ENCODE measurements at regions not wholly inside any gene's neighbourhood (a gene's known extent, or its start where the extent isn't known, plus 50 kb on each side); places are given as distances from the start of the nearest gene placed in this dataset.

DNA sequence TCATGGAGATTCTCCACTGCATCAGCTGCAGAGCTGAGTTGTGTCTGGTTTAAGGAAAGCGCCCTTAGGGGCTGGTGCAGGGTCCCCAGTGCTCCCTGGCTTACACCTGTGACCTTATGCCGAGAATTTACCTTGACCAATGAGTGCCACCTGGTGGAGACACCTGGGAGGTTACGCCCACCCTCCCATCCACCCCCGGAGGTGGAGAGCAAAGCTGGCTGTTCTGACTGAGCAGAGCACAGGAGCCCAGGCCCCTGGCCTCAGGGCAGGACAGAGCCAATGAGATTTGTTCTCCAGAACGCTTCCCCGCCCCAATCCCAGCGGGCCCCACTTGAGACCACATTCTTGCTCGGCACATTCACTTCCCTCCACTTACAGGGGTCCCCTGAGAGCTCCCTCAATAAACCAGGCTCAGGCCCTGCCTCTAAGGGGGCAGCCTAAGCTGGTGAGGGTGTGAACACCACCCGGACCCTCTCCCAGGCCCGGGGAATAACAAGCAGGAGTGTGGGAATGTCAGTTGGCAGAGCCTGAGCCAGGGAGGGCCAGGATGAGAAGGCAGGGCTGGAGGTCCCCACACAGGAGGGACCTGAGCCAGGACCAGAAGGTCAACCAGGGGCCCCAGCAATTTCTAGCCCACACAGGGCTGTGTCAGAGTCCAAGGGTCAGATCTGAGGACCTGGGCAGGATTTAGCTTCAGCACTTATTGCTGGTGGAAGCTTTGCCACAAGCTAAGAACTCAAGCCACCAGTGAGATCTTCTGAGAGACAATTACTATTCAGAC lies 117.1 kb downstream of the TPRA1 start:
- no peak overlapping the region for H3K23ac ChIP-seq (ENCODE audit: insufficient read length, low read depth, low read length)
- H3K18ac ChIP-seq (ENCODE audit: insufficient read length, low read depth, low read length) = no peak overlapping the region
- no peak overlapping the region for H2AFZ ChIP-seq (ENCODE audit: low read length)
- H2BK20ac ChIP-seq (ENCODE audit: low read depth, low read length, poor library complexity, severe bottlenecking) = no peak overlapping the region
- peaks cover under 1 to 1% of the 10 kb centered on the region in 2 experiments for H3K9me3 Mint-ChIP-seq
- no peak overlapping the region for H2BK120ac ChIP-seq (ENCODE audit: low read depth, low read length, poor library complexity, severe bottlenecking)
- H3K36me3 Mint-ChIP-seq (ENCODE audit: insufficient read depth in 1 of 3, low read depth in 3 of 3) = peaks cover 0 to 1% (median under 1%) of the 10 kb centered on the region in 3 experiments; a peak in 3 of 7 replicates
- peak; percentile 93 for DNase-seq
- no peak overlapping the region for H3K27ac Mint-ChIP-seq
- no peak overlapping the region for H3T11ph ChIP-seq (ENCODE audit: low read length)
- no peaks in the 10 kb centered on the region for H3K23me2 ChIP-seq (ENCODE audit: insufficient read length, low read depth, low read length, poor library complexity, severe bottlenecking)
- no peak overlapping the region for H3K4me3 Mint-ChIP-seq
- no peak overlapping the region for H4K5ac ChIP-seq (ENCODE audit: insufficient read length, low read depth, low read length)
- H4K91ac ChIP-seq (ENCODE audit: insufficient read length, low read depth, low read length) = no peak overlapping the region
- no peaks in the 10 kb centered on the region for H3K27me3 ChIP-seq (ENCODE audit: insufficient read depth, low read length)
- TF ChIP-seq, protein P1, sequence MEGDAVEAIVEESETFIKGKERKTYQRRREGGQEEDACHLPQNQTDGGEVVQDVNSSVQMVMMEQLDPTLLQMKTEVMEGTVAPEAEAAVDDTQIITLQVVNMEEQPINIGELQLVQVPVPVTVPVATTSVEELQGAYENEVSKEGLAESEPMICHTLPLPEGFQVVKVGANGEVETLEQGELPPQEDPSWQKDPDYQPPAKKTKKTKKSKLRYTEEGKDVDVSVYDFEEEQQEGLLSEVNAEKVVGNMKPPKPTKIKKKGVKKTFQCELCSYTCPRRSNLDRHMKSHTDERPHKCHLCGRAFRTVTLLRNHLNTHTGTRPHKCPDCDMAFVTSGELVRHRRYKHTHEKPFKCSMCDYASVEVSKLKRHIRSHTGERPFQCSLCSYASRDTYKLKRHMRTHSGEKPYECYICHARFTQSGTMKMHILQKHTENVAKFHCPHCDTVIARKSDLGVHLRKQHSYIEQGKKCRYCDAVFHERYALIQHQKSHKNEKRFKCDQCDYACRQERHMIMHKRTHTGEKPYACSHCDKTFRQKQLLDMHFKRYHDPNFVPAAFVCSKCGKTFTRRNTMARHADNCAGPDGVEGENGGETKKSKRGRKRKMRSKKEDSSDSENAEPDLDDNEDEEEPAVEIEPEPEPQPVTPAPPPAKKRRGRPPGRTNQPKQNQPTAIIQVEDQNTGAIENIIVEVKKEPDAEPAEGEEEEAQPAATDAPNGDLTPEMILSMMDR (conservative IDR thresholded peaks at IDR 0.05) = peak; percentile 87
- H4K8ac ChIP-seq (replicated peaks; ENCODE audit: insufficient read length, low read depth, low read length) = no peak overlapping the region
- no peak overlapping the region for H3K4me2 ChIP-seq (ENCODE audit: insufficient read depth, insufficient read length, low read length)
- H2BK15ac ChIP-seq (ENCODE audit: low read depth, low read length) = no peak overlapping the region
- H3K9ac ChIP-seq (ENCODE audit: extremely low read depth, insufficient read length, low read length) = no peak overlapping the region
- H3K4me1 Mint-ChIP-seq = peaks cover 3 to 6% of the 10 kb centered on the region in 2 experiments; a peak in 3 of 4 replicates
- no peak overlapping the region for H3K4ac ChIP-seq (ENCODE audit: low read depth, low read length)
- no peaks in the 10 kb centered on the region for H3K79me2 ChIP-seq (ENCODE audit: insufficient read depth, low read length)
- no peak overlapping the region for H2AK5ac ChIP-seq (ENCODE audit: insufficient read length, low read length)
- no peak overlapping the region; the same call in 1 of the 2 replicates for H3K14ac ChIP-seq (ENCODE audit: insufficient read depth, low read length)
- peaks cover 10% of the 10 kb centered on the region for H3K27me3 Mint-ChIP-seq (ENCODE audit: low read depth)
- no peak overlapping the region for H3K56ac ChIP-seq (ENCODE audit: insufficient read length, low read depth, low read length)
- H3K27ac ChIP-seq (ENCODE audit: insufficient read length, low read depth, low read length) = no peak overlapping the region
- H4K20me1 ChIP-seq (ENCODE audit: control insufficient read depth, insufficient read depth, insufficient read length) = no peaks in the 10 kb centered on the region
- no peaks in the 10 kb centered on the region; the same call in 1 of the 2 replicates for H3K4me1 ChIP-seq (ENCODE audit: insufficient read depth, low read length)
- H3K79me1 ChIP-seq (ENCODE audit: insufficient read depth, low read depth, low read length, poor library complexity, severe bottlenecking) = no peaks in the 10 kb centered on the region
- H2BK5ac ChIP-seq (ENCODE audit: insufficient read length, low read length) = no peak overlapping the region
- H2BK12ac ChIP-seq (ENCODE audit: insufficient read length, low read depth, low read length) = no peak overlapping the region
- no CpG with 5 or more reads among the region's 10 CpGs for WGBS (ENCODE audit: extremely low coverage, insufficient read length, low lambda C conversion rate)
- no peaks in the 10 kb centered on the region for H3K9me3 ChIP-seq (ENCODE audit: control insufficient read depth, low read depth, low read length)
